ENCODE measurements at regions not wholly inside any gene's neighbourhood (a gene's known extent, or its start where the extent isn't known, plus 50 kb on each side); places are given as distances from the start of the nearest gene placed in this dataset.
"Not testable (repeated sequence)": the region's sequence is repeated elsewhere in the genome, so short reads cannot be mapped to it uniquely, and the experiment has no call there.

GRCh38 chr4:3921902-3922301 is 155.7 kb downstream of the ADRA2C start:
- 63 to 70% methylated on average over 1 of the region's 3 CpGs for WGBS, 2 experiments (ENCODE audit: insufficient coverage in 2 of 2)
- not testable (repeated sequence) for H3K27ac ChIP-seq (ENCODE audit: low read depth, low read length, severe bottlenecking); H3K9me3 ChIP-seq (ENCODE audit: control insufficient read depth, low read length); H3K4me3 ChIP-seq (ENCODE audit: extremely low read depth, insufficient read depth, low read length, poor library complexity, severe bottlenecking); H3K36me3 ChIP-seq (ENCODE audit: control insufficient read depth, insufficient read depth, low read length); H3K4me1 ChIP-seq (ENCODE audit: control insufficient read depth, insufficient read depth, low read length, poor library complexity, severe bottlenecking)

GRCh38 chr4:3925841-3926240 is 159.7 kb downstream of the ADRA2C start:
- not testable (repeated sequence) for H3K36me3 ChIP-seq (ENCODE audit: control insufficient read depth, insufficient read depth, low read length); H3K9me3 ChIP-seq (ENCODE audit: control insufficient read depth, low read length); H3K27ac ChIP-seq (ENCODE audit: low read depth, low read length, severe bottlenecking); H3K4me1 ChIP-seq (ENCODE audit: control insufficient read depth, insufficient read depth, low read length, poor library complexity, severe bottlenecking); H3K4me3 ChIP-seq (ENCODE audit: extremely low read depth, insufficient read depth, low read length, poor library complexity, severe bottlenecking)
- WGBS, 2 experiments (ENCODE audit: insufficient coverage in 2 of 2) = 42 to 50% methylated on average over 2 of the region's 4 CpGs

GRCh38 chr4:3926271-3926670 is 160.1 kb downstream of the ADRA2C start:
- not testable (repeated sequence) for H3K36me3 ChIP-seq (ENCODE audit: control insufficient read depth, insufficient read depth, low read length); H3K4me3 ChIP-seq (ENCODE audit: extremely low read depth, insufficient read depth, low read length, poor library complexity, severe bottlenecking); H3K4me1 ChIP-seq (ENCODE audit: control insufficient read depth, insufficient read depth, low read length, poor library complexity, severe bottlenecking); H3K9me3 ChIP-seq (ENCODE audit: control insufficient read depth, low read length); H3K27ac ChIP-seq (ENCODE audit: low read depth, low read length, severe bottlenecking)
- WGBS, 2 experiments (ENCODE audit: insufficient coverage in 2 of 2) = 69 to 71% methylated on average over 8 of the region's 10 CpGs

- not testable (repeated sequence) for H3K27ac ChIP-seq (ENCODE audit: low read depth, low read length, severe bottlenecking); H3K36me3 ChIP-seq (ENCODE audit: control insufficient read depth, insufficient read depth, low read length); H3K4me1 ChIP-seq (ENCODE audit: control insufficient read depth, insufficient read depth, low read length, poor library complexity, severe bottlenecking); H3K4me3 ChIP-seq (ENCODE audit: extremely low read depth, insufficient read depth, low read length, poor library complexity, severe bottlenecking); H3K9me3 ChIP-seq (ENCODE audit: control insufficient read depth, low read length)
- WGBS, 2 experiments (ENCODE audit: insufficient coverage in 2 of 2) = 52 to 71% methylated on average over 3 to 4 of the region's 11 CpGs
Measured at GRCh38 chr4:3926969-3927755, 161.0 kb downstream of the ADRA2C start.

GRCh38 chr4:3929431-3929830 is 163.2 kb downstream of the ADRA2C start:
- WGBS, 2 experiments (ENCODE audit: insufficient coverage in 2 of 2) = 85 to 94% methylated on average over 6 to 8 of the region's 8 CpGs
- not testable (repeated sequence) for H3K36me3 ChIP-seq (ENCODE audit: control insufficient read depth, insufficient read depth, low read length); H3K4me3 ChIP-seq (ENCODE audit: extremely low read depth, insufficient read depth, low read length, poor library complexity, severe bottlenecking); H3K27ac ChIP-seq (ENCODE audit: low read depth, low read length, severe bottlenecking); H3K4me1 ChIP-seq (ENCODE audit: control insufficient read depth, insufficient read depth, low read length, poor library complexity, severe bottlenecking); H3K9me3 ChIP-seq (ENCODE audit: control insufficient read depth, low read length)

GRCh38 chr4:3932734-3933133 is 166.5 kb downstream of the ADRA2C start:
- not testable (repeated sequence) for H3K36me3 ChIP-seq (ENCODE audit: control insufficient read depth, insufficient read depth, low read length); H3K9me3 ChIP-seq (ENCODE audit: control insufficient read depth, low read length); H3K4me3 ChIP-seq (ENCODE audit: extremely low read depth, insufficient read depth, low read length, poor library complexity, severe bottlenecking); H3K27ac ChIP-seq (ENCODE audit: low read depth, low read length, severe bottlenecking); H3K4me1 ChIP-seq (ENCODE audit: control insufficient read depth, insufficient read depth, low read length, poor library complexity, severe bottlenecking)
- WGBS, 2 experiments (ENCODE audit: insufficient coverage in 2 of 2) = 31 to 44% methylated on average over 7 of the region's 8 CpGs

GRCh38 chr4:3935406-3935805 is 169.2 kb downstream of the ADRA2C start:
- 95 to 97% methylated on average over 7 to 9 of the region's 10 CpGs for WGBS, 2 experiments (ENCODE audit: insufficient coverage in 2 of 2)
- not testable (repeated sequence) for H3K27ac ChIP-seq (ENCODE audit: low read depth, low read length, severe bottlenecking); H3K36me3 ChIP-seq (ENCODE audit: control insufficient read depth, insufficient read depth, low read length); H3K9me3 ChIP-seq (ENCODE audit: control insufficient read depth, low read length); H3K4me3 ChIP-seq (ENCODE audit: extremely low read depth, insufficient read depth, low read length, poor library complexity, severe bottlenecking); H3K4me1 ChIP-seq (ENCODE audit: control insufficient read depth, insufficient read depth, low read length, poor library complexity, severe bottlenecking)

GRCh38 chr4:3936184-3936583 is 170.0 kb downstream of the ADRA2C start:
- no peaks in the 10 kb centered on the region for H3K36me3 ChIP-seq (ENCODE audit: control insufficient read depth, insufficient read depth, low read length)
- WGBS, 2 experiments (ENCODE audit: insufficient coverage in 2 of 2) = 91 to 97% methylated on average over 7 to 9 of the region's 13 CpGs
- H3K9me3 ChIP-seq (ENCODE audit: control insufficient read depth, low read length) = no peaks in the 10 kb centered on the region
- no peak overlapping the region for H3K4me3 ChIP-seq (ENCODE audit: extremely low read depth, insufficient read depth, low read length, poor library complexity, severe bottlenecking)
- no peaks in the 10 kb centered on the region for H3K4me1 ChIP-seq (ENCODE audit: control insufficient read depth, insufficient read depth, low read length, poor library complexity, severe bottlenecking)
- H3K27ac ChIP-seq (ENCODE audit: low read depth, low read length, severe bottlenecking) = no peak overlapping the region

GRCh38 chr4:3937849-3938562 is 171.8 kb downstream of the ADRA2C start:
- not testable (repeated sequence) for H3K4me3 ChIP-seq (ENCODE audit: extremely low read depth, insufficient read depth, low read length, poor library complexity, severe bottlenecking); H3K9me3 ChIP-seq (ENCODE audit: control insufficient read depth, low read length); H3K4me1 ChIP-seq (ENCODE audit: control insufficient read depth, insufficient read depth, low read length, poor library complexity, severe bottlenecking); H3K27ac ChIP-seq (ENCODE audit: low read depth, low read length, severe bottlenecking); H3K36me3 ChIP-seq (ENCODE audit: control insufficient read depth, insufficient read depth, low read length)
- WGBS, 2 experiments (ENCODE audit: insufficient coverage in 2 of 2) = 81 to 95% methylated on average over 5 to 10 of the region's 18 CpGs

- H3K4me3 ChIP-seq (ENCODE audit: extremely low read depth, insufficient read depth, low read length, poor library complexity, severe bottlenecking); H3K27ac ChIP-seq (ENCODE audit: low read depth, low read length, severe bottlenecking); H3K9me3 ChIP-seq (ENCODE audit: control insufficient read depth, low read length); H3K36me3 ChIP-seq (ENCODE audit: control insufficient read depth, insufficient read depth, low read length); H3K4me1 ChIP-seq (ENCODE audit: control insufficient read depth, insufficient read depth, low read length, poor library complexity, severe bottlenecking): not testable (repeated sequence)
- WGBS, 2 experiments (ENCODE audit: insufficient coverage in 2 of 2) = 93 to 97% methylated on average over 5 to 8 of the region's 8 CpGs
Measured at GRCh38 chr4:3938676-3939075, 172.5 kb downstream of the ADRA2C start.

- not testable (repeated sequence) for H3K27ac ChIP-seq (ENCODE audit: low read depth, low read length, severe bottlenecking); H3K4me3 ChIP-seq (ENCODE audit: extremely low read depth, insufficient read depth, low read length, poor library complexity, severe bottlenecking); H3K4me1 ChIP-seq (ENCODE audit: control insufficient read depth, insufficient read depth, low read length, poor library complexity, severe bottlenecking); H3K36me3 ChIP-seq (ENCODE audit: control insufficient read depth, insufficient read depth, low read length); H3K9me3 ChIP-seq (ENCODE audit: control insufficient read depth, low read length)
- 84 to 91% methylated on average over 8 of the region's 10 CpGs for WGBS, 2 experiments (ENCODE audit: insufficient coverage in 2 of 2)
Measured at GRCh38 chr4:3939954-3940591, 173.9 kb downstream of the ADRA2C start.
